Esophagus (tissue), 2 donors: ENCODE measurements at regions not wholly inside any gene's neighbourhood (a gene's known extent, or its start where the extent isn't known, plus 50 kb on each side); places are given as distances from the start of the nearest gene placed in this dataset.
"Not testable (repeated sequence)": the region's sequence is repeated elsewhere in the genome, so short reads cannot be mapped to it uniquely, and the experiment has no call there.

Source experiments
- H3K27ac ChIP-seq, 2 donors: one replicate each; pipeline ENCODE4 v1.5.1; 2013; ENCODE audit warnings: low read depth in 2 of 2, mild to moderate bottlenecking in 2 of 2, inconsistent platforms in 1 of 2, low read length in 1 of 2, moderate library complexity in 1 of 2
- H3K27me3 ChIP-seq, 2 donors: one replicate each; pipeline ENCODE4 v1.6.1; 2013; ENCODE audit warnings: low read length in 2 of 2, control low read depth in 1 of 2, mild to moderate bottlenecking in 1 of 2; ENCODE audit not compliant: insufficient read depth in 2 of 2, control insufficient read depth in 1 of 2
- H3K36me3 ChIP-seq, 2 donors: one replicate each; pipeline ENCODE4 v1.6.1; 2013; ENCODE audit warnings: low read length in 1 of 2; ENCODE audit not compliant: control insufficient read depth in 2 of 2, insufficient read depth in 2 of 2
- H3K4me1 ChIP-seq, 2 donors: one replicate each; pipeline ENCODE4 v1.6.1; 2013; ENCODE audit warnings: low read length in 1 of 2; ENCODE audit not compliant: control insufficient read depth in 2 of 2, insufficient read depth in 2 of 2
- H3K4me3 ChIP-seq, 2 donors: one replicate each; pipeline ENCODE4 v1.5.1; 2013; ENCODE audit warnings: low read length in 2 of 2, mild to moderate bottlenecking in 2 of 2, low read depth in 1 of 2, moderate library complexity in 1 of 2
- H3K9me3 ChIP-seq, 2 donors: one replicate each; pipeline ENCODE4 v1.6.1; 2013; ENCODE audit warnings: mild to moderate bottlenecking in 2 of 2, low read depth in 1 of 2, low read length in 1 of 2, moderate library complexity in 1 of 2; ENCODE audit not compliant: control insufficient read depth in 2 of 2, insufficient read depth in 1 of 2
- WGBS, 2 donors: extraction: QIAGEN DNeasy Blood & Tissue Kit; methylation state at CpG; one replicate each; pipeline ENCODE4 v1.1.7; 2013; 5-methylcytosine and 5-hydroxymethylcytosine counted together
- donor health status: healthy with polysubstance abuse.
- donor health status: Bipolar disorder and iron deficiency.

DNA sequence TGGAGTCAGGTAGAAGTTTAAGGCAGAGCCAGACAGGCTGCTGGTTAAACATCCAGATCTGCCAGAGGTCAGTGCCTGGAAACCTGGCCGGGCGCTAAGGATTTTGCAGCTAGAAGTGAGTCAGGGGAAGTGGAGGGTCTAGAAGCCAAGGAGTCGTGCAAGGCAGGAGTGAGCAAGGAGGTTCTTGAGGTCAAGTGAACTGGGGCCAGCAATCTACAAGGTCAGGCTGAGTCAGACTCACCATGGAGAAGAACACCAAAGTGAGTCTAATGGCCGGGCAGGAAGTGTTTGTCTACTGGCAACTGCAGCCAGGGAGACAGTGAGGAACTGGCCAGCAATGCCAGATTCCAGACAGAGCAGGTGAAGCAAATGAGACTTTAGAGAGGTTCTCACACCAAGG, 628.2 kb downstream of the ETNK1 start:
- no peaks in the 10 kb centered on the region for H3K36me3 ChIP-seq
- 76 to 90% methylated on average over 4 of the region's 4 CpGs for WGBS, 2 donors
- H3K4me1 ChIP-seq, result no peaks in the 10 kb centered on the region
- no peaks in the 10 kb centered on the region for H3K9me3 ChIP-seq
- no peaks in the 10 kb centered on the region for H3K27me3 ChIP-seq
- H3K27ac ChIP-seq, result no peak overlapping the region
- no peak overlapping the region for H3K4me3 ChIP-seq

DNA sequence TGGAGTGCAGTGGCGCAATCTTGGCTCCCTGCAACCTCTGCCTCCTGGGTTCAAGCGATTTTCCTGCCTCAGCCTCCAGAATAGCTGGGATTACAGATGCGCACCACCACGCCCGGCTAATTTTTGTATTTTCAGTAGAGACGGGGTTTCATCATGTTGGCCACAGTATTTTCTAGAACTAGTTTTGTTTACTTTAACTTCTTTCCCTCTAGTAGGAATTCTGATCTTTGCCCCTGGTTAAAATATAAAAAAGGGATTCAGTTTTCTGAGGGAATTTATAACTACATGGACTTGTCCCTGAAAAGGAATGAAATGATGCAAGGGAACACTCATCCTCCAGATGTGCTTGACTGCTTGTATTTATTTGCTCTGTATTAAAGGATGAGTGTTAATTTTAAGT, 628.9 kb downstream of the ETNK1 start:
- H3K27me3 ChIP-seq, H3K36me3 ChIP-seq, H3K4me1 ChIP-seq, H3K4me3 ChIP-seq, H3K9me3 ChIP-seq, H3K27ac ChIP-seq: not testable (repeated sequence)
- 81 to 82% methylated on average over 6 of the region's 6 CpGs for WGBS, 2 donors

DNA sequence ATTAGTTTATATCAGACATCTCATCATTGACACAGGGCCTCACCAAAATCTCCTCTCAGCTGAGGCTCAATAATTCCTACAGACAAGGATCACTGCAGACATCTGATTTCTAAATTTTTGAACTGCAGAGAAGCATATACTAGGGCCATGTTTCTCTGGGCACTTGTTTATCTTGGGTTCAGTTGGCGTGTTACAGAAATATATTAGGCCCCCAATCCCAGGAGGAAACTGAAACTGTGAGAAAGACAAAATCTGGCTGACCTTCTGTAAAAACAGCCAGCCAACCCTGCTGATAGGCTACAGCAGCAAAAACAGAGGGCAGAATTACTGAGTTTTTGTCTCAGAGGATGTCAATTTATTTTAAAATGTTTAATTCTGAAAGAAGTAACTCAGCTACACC, 634.6 kb downstream of the ETNK1 start:
- Histone ChIP-seq H3K4me1 (no peaks in the 10 kb centered on the region), H3K27ac (no peak overlapping the region), H3K27me3 (no peaks in the 10 kb centered on the region), H3K36me3 (no peaks in the 10 kb centered on the region), H3K9me3 (no peaks in the 10 kb centered on the region), H3K4me3 (no peak overlapping the region)
- WGBS, 2 donors, result 58 to 65% methylated on average over 1 of the region's 1 CpG

DNA sequence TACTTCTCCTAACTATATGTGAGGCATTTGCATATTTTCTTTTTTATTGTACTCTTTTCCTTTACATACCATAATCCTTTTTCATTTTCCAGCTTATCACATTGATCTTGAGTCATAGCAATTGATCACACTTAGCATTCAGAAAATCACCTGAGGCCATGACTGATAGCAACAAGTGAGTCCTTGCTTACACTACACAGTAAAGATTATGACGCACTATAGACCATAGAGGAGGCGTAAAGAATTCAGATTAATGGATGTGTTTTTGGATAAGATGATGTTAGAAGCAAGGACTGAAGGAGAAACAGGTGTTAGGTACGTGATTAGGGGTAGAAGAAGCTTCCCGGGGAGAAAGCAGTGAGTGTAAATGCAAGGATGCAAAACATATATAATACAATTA, 637.7 kb downstream of the ETNK1 start:
- no peaks in the 10 kb centered on the region for H3K27me3 ChIP-seq
- H3K9me3 ChIP-seq, result no peaks in the 10 kb centered on the region
- WGBS, 2 donors, result 79 to 83% methylated on average over 4 of the region's 4 CpGs
- no peaks in the 10 kb centered on the region for H3K36me3 ChIP-seq
- no peaks in the 10 kb centered on the region for H3K4me1 ChIP-seq
- no peak overlapping the region for H3K27ac ChIP-seq
- no peak overlapping the region for H3K4me3 ChIP-seq

DNA sequence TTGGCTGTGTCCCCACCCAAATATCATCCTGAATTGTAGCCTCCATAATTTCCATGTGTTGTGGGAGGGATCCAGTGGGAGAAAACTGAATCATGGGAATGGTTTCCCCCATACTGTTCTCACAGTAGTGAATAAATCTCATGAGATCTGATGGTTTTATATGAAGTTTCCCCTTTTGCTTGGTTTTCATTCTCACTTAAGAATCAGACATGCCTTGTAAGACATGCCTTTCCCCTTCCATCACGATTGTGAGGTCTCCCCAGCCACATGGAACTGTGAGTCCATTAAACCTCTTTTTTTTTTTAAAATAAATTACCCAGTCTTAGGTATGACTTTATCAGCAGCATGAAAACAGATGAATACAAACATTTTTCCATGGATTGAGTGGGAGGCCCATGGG, 652.9 kb downstream of the ETNK1 start:
- H3K4me3 ChIP-seq, result no peak overlapping the region
- WGBS, 2 donors, result 67% methylated on average over 1 of the region's 1 CpG
- H3K4me1 ChIP-seq, result no peaks in the 10 kb centered on the region
- no peaks in the 10 kb centered on the region for H3K36me3 ChIP-seq
- no peak overlapping the region for H3K27ac ChIP-seq
- no peaks in the 10 kb centered on the region for H3K27me3 ChIP-seq
- H3K9me3 ChIP-seq, result no peaks in the 10 kb centered on the region

DNA sequence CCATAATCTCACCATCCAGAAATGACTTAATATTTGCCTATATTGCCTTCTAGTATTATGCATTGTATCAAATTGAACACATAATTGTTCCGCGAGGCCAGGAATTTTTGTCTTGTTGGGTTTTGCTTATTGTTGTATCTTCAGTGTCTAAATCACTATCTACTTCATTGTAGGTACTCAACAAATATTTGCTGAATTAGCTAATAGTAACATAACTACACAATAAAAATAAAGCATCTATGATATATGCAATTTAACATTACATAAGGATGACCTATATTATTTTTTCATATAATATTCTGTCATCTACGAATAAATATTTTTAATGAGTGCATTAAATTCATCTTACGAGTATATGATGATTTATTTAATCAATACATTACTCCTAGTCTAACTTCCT, 656.3 kb downstream of the ETNK1 start:
- H3K27ac ChIP-seq, result no peak overlapping the region
- no peaks in the 10 kb centered on the region for H3K9me3 ChIP-seq
- H3K27me3 ChIP-seq, result no peaks in the 10 kb centered on the region
- H3K36me3 ChIP-seq, result no peaks in the 10 kb centered on the region
- H3K4me1 ChIP-seq, result no peaks in the 10 kb centered on the region
- WGBS, 2 donors, result 89 to 91% methylated on average over 4 of the region's 4 CpGs
- no peak overlapping the region for H3K4me3 ChIP-seq

DNA sequence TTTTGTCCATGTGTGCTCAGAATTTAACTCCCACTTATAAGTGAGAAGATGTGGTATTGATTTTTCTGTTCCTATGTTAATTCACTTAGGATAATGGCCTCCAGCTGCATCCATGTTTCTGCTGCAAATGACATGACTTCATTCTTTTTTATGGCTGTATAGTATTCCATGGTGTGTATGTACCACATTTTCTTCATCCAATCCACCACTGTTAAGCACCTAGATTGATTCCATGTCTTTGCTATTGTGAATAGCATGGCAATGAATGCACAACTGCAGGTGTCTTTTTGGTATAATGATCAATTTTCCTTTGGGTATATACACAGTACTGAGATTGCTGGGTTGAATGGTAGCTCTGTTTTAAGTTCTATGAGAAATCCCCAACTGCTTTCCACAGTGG, 657.7 kb downstream of the ETNK1 start:
- Histone ChIP-seq H3K4me1 (no peaks in the 10 kb centered on the region), H3K27ac (no peak overlapping the region), H3K27me3 (no peaks in the 10 kb centered on the region), H3K9me3 (no peaks in the 10 kb centered on the region), H3K36me3 (no peaks in the 10 kb centered on the region), H3K4me3 (no peak overlapping the region)

DNA sequence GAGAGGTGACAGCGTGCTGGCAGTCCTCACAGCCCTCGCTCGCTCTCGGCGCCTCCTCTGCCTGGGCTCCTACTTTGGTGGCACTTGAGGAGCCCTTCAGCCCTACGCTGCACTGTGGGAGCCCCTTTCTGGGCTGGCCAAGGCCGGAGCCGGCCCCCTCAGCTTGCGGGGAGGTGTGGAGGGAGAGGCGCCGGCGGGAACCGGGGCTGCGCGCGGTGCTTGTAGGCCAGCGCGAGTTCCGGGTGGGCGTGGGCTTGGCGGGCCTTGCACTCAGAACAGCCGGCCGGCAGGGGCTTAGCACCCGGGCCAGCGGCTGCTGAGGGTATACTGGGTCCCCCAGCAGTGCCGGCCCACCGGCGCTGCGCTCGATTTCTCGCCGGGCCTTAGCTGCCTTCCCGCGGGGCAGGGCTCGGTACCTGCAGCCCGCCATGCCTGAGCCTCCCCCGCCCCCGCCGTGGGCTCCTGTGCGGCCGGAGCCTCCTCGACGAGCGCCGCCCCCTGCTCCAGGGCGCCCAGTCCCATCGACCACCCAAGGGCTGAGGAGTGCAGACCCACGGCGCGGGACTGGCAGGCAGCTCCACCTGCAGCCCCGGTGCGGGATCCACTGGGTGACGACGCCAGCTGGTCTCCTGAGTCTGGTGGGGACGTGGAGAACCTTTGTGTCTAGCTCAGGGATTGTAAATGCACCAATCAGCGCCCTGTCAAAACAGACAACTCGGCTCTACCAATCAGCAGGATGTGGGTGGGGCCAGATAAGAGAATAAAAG, 661.0 kb downstream of the ETNK1 start:
- H3K4me1 ChIP-seq, H3K27me3 ChIP-seq, H3K4me3 ChIP-seq, H3K36me3 ChIP-seq, H3K27ac ChIP-seq, H3K9me3 ChIP-seq: not testable (repeated sequence)
- 91 to 94% methylated on average over 51 to 57 of the region's 57 CpGs for WGBS, 2 donors

DNA sequence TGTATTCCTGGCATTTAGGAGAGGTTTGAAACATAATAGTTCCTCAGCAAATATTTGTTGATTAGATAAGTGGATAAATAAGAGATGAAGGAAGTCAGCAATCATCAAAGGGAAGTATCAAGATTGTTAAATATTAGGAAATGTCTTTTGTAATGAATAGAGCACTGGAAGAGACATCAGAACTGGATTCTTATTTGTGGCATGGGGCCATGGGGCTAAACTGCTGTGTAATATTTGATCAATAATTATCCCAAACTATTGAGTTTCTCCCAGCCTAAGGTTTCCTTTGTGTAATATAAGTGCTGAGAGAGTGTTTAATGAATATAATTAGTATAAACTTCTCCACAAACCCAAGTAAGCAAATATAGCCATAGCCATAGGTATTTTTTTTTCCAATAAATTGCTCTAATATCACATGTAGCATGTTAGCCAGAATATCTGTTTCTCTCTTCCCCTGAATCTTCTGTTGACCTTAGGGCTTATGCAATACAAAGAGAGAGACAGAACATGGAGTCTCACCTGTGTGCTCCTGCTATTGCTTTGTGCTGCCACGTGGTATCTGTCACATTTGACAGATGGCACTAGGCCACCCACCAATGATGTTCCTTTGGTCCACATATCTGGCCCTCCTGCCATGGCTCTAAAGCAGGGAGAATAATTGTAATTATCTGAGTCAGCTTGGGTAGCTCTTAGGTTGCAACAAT, 658.7 kb downstream of the SOX5 start:
- Histone ChIP-seq H3K4me1 (no peaks in the 10 kb centered on the region), H3K27ac (no peak overlapping the region), H3K9me3 (no peaks in the 10 kb centered on the region), H3K27me3 (no peaks in the 10 kb centered on the region), H3K4me3 (no peak overlapping the region), H3K36me3 (no peaks in the 10 kb centered on the region)
- 42 to 55% methylated on average over 1 of the region's 1 CpG for WGBS, 2 donors

DNA sequence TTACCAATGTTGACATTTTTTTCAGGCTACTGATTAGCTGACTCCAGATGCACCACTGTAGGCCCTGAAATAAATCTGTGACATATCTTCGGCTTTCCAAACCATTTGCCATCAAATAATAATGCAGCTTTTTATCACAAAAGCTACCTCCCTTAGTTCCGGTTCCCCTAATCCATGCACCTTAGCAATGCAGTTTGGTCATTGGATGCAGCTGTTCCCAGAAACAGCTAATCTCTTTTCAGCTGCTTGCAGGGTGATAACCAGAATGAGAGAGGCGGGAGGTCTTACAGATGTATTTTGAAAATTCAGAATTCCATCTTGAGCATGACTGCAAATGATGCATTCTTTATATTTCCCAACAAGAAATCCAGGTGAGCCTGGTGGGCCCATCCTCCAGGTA, 646.2 kb downstream of the SOX5 start:
- Histone ChIP-seq H3K9me3 (peaks cover 0 to 2% of the 10 kb centered on the region in 2 donors), H3K36me3 (no peaks in the 10 kb centered on the region), H3K27ac (no peak overlapping the region), H3K4me3 (no peak overlapping the region), H3K27me3 (no peaks in the 10 kb centered on the region), H3K4me1 (no peaks in the 10 kb centered on the region)
- 88% methylated on average over 3 of the region's 3 CpGs for WGBS, 2 donors
